ENCODE measurements at regions not wholly inside any gene's neighbourhood (a gene's known extent, or its start where the extent isn't known, plus 50 kb on each side); places are given as distances from the start of the nearest gene placed in this dataset.
A peak's percentile ranks its signal among the peaks of the same experiment; 100 is the strongest.

- H3K4me3 ChIP-seq (ENCODE audit: low read depth, low read length): no peak overlapping the region
- DNase-seq (ENCODE audit: low read depth): peak; percentile 73
- TF ChIP-seq CTCF (IDR thresholded peaks at IDR 0.05; ENCODE audit: insufficient read depth, low read length): no peak
These were observed 159.0 kb downstream of the CHIC2 start for GRCh38 chr4:53905276-53905940.

- DNase-seq (ENCODE audit: low read depth): no peak
- no peak for TF ChIP-seq CTCF (IDR thresholded peaks at IDR 0.05; ENCODE audit: insufficient read depth, low read length)
- H3K4me3 ChIP-seq (ENCODE audit: low read depth, low read length): no peak overlapping the region
These were observed 161.6 kb downstream of the CHIC2 start for GRCh38 chr4:53902786-53903185.

- no peak for DNase-seq (ENCODE audit: low read depth)
- no peak for TF ChIP-seq CTCF (IDR thresholded peaks at IDR 0.05; ENCODE audit: insufficient read depth, low read length)
- H3K4me3 ChIP-seq (ENCODE audit: low read depth, low read length): peak overlapping the region; percentile 19
These were observed 164.1 kb downstream of the CHIC2 start for GRCh38 chr4:53900271-53900649.

GRCh38 chr4:53899586-53900270 is 164.7 kb downstream of the CHIC2 start:
- DNase-seq (ENCODE audit: low read depth): peak; percentile 98
- peak overlapping the region; percentile 26 for H3K4me3 ChIP-seq (ENCODE audit: low read depth, low read length)
- TF ChIP-seq CTCF (IDR thresholded peaks at IDR 0.05; ENCODE audit: insufficient read depth, low read length): no peak

GRCh38 chr4:53895137-53895536 is 169.3 kb downstream of the CHIC2 start:
- DNase-seq (ENCODE audit: low read depth): no peak
- no peak overlapping the region for H3K4me3 ChIP-seq (ENCODE audit: low read depth, low read length)
- TF ChIP-seq CTCF (IDR thresholded peaks at IDR 0.05; ENCODE audit: insufficient read depth, low read length): no peak

- TF ChIP-seq CTCF (IDR thresholded peaks at IDR 0.05; ENCODE audit: insufficient read depth, low read length): no peak
- DNase-seq (ENCODE audit: low read depth): peak; percentile 38
- no peak overlapping the region for H3K4me3 ChIP-seq (ENCODE audit: low read depth, low read length)
These were observed 173.9 kb downstream of the CHIC2 start for GRCh38 chr4:53890461-53890860.

Data from fibroblast of the aortic adventitia (primary cell).